Right lobe of liver (tissue), 6 donors: ENCODE measurements at regions not wholly inside any gene's neighbourhood (a gene's known extent, or its start where the extent isn't known, plus 50 kb on each side); places are given as distances from the start of the nearest gene placed in this dataset.

Source experiments
- ATAC-seq, 4 donors: fragments of 200-7000 bp; cut with Tn5 transposase; one replicate each; pipeline ENCODE4 v1.9.1; 2020; ENCODE audit warnings: mild to moderate bottlenecking in 4 of 4, moderate library complexity in 4 of 4
- DNase-seq, 3 donors: peaks; one replicate each; pipeline ENCODE4 v3.0.0-alpha.2; 2020
- H3K27ac ChIP-seq, 3 donors: fragments of 200-600 bp; one replicate each; pipeline ENCODE4 v1.8.0; 2022
- H3K27me3 ChIP-seq, 2 donors: fragments of 200-600 bp; one replicate each; pipeline ENCODE4 v1.8.0; 2022
- H3K36me3 ChIP-seq, 4 donors: fragments of 200-600 bp; sonication (generic) in 1 of 4; one replicate each; pipeline versions ENCODE4 v1.5.1 to v1.8.0; 2017 to 2022; ENCODE audit warnings: control low read depth in 1 of 4
- H3K4me1 ChIP-seq, 4 donors: fragments of 200-600 bp; sonication (generic) in 1 of 4; one replicate each; pipeline versions ENCODE4 v1.5.1 to v1.8.0; 2017 to 2022; ENCODE audit warnings: control low read depth in 1 of 4
- H3K4me3 ChIP-seq, 3 donors: fragments of 200-600 bp; one replicate each; pipeline ENCODE4 v1.8.0; 2022
- H3K9me3 ChIP-seq, 4 donors: fragments of 200-600 bp; sonication (generic) in 1 of 4; one replicate each; pipeline versions ENCODE4 v1.5.1 to v1.8.0; 2017 to 2022; ENCODE audit warnings: control low read depth in 1 of 4
- CTCF ChIP-seq, 4 donors: fragments of 200-600 bp in 3 of 4; fragments of 450-650 bp in 1 of 4; IDR thresholded peaks; one replicate each; pipeline versions ENCODE4 v1.5.1 to v1.8.0; 2016 to 2022; ENCODE audit warnings: antibody characterized with exemption in 4 of 4, mild to moderate bottlenecking in 2 of 4
- POLR2A ChIP-seq: fragments of 450-650 bp; IDR thresholded peaks from one replicate; pipeline ENCODE4 v1.6.1; 2017; ENCODE audit warnings: antibody characterized with exemption, mild to moderate bottlenecking
- WGBS: methylation state at CpG from one replicate; pipeline ENCODE4 v1.1.6; 2018; ENCODE audit warnings: low coverage, low lambda C conversion rate; ENCODE audit not compliant: insufficient coverage; ENCODE audit errors: missing lambda C conversion rate; 5-methylcytosine and 5-hydroxymethylcytosine counted together
- intact Hi-C, 2 donors: fragments of 100-400 bp; cut with DNase I; formaldehyde crosslinking; loops; one replicate each; pipeline versions ENCODE4 v1.11.2 to v1.14.1; 2022
- donor health status: DM: no; HTN: yes; CAD: no.
- donor health status: DM: no; HTN: no; CAD: no.
- donor health status: DM: no; HTN: no; CAD: no.
- donor health status: DM: no; HTN: yes; CAD: no.
- donor health status: DM: no; HTN: yes; CAD: no.

GRCh38 chr3:59559721-59560435, 510.1 kb upstream of the CFAP20DC start:
- DNase-seq (no peak), ATAC-seq (no peak)
- Histone ChIP-seq H3K9me3 (no peaks in the 10 kb centered on the region), H3K27me3 (no peaks in the 10 kb centered on the region), H3K4me1 (no peaks in the 10 kb centered on the region), H3K4me3 (no peak overlapping the region), H3K27ac (no peak overlapping the region), H3K36me3 (no peaks in the 10 kb centered on the region)
- WGBS = 55% methylated on average over 3 of the region's 4 CpGs
- TF ChIP-seq POLR2A = no peak
- TF ChIP-seq CTCF (IDR thresholded peaks at IDR 0.05) = no peak
- intact Hi-C loops = no loop called here

- H3K27ac ChIP-seq = no peak overlapping the region
- H3K36me3 ChIP-seq = no peaks in the 10 kb centered on the region
- ATAC-seq (no peak), DNase-seq (no peak)
- no peaks in the 10 kb centered on the region for H3K9me3 ChIP-seq
- no peaks in the 10 kb centered on the region for H3K27me3 ChIP-seq
- WGBS = 33% methylated on average over 1 of the region's 1 CpG
- H3K4me1 ChIP-seq = no peaks in the 10 kb centered on the region
- TF ChIP-seq POLR2A (no peak), CTCF (IDR thresholded peaks at IDR 0.05) (no peak)
- H3K4me3 ChIP-seq = no peak overlapping the region
- intact Hi-C loops = no loop called here
Observed at GRCh38 chr3:59558906-59559720, 509.3 kb upstream of the CFAP20DC start.

- H3K4me1 ChIP-seq = no peaks in the 10 kb centered on the region
- 70% methylated on average over 5 of the region's 6 CpGs for WGBS
- DNase-seq = no peak
- H3K4me3 ChIP-seq = no peak overlapping the region
- no peaks in the 10 kb centered on the region for H3K9me3 ChIP-seq
- TF ChIP-seq POLR2A (no peak), CTCF (IDR thresholded peaks at IDR 0.05) (no peak)
- H3K36me3 ChIP-seq = no peaks in the 10 kb centered on the region
- no peak for ATAC-seq
- H3K27ac ChIP-seq = no peak overlapping the region
- H3K27me3 ChIP-seq = no peaks in the 10 kb centered on the region
- intact Hi-C loops = no loop called here
Observed at GRCh38 chr3:59555593-59556315, 505.9 kb upstream of the CFAP20DC start.

GRCh38 chr3:59553076-59553475, 503.3 kb upstream of the CFAP20DC start:
- Histone ChIP-seq H3K4me1 (no peaks in the 10 kb centered on the region), H3K9me3 (no peaks in the 10 kb centered on the region), H3K27ac (no peak overlapping the region), H3K36me3 (no peaks in the 10 kb centered on the region), H3K27me3 (no peaks in the 10 kb centered on the region), H3K4me3 (no peak overlapping the region)
- TF ChIP-seq POLR2A (no peak), CTCF (IDR thresholded peaks at IDR 0.05) (no peak)
- 46% methylated on average over 3 of the region's 3 CpGs for WGBS
- intact Hi-C loops = no loop called here
- DNase-seq (no peak), ATAC-seq (no peak)
